HepG2 (cell line): ENCODE measurements at regions not wholly inside any gene's neighbourhood (a gene's known extent, or its start where the extent isn't known, plus 50 kb on each side); places are given as distances from the start of the nearest gene placed in this dataset.
A peak's percentile ranks its signal among the peaks of the same experiment; 100 is the strongest.

Experiments used
- ATAC-seq: fragments of 200-7000 bp; cut with Tn5 transposase; 3 replicates; pipeline ENCODE4 v1.9.1; 2020; ENCODE audit warnings: mild to moderate bottlenecking, moderate library complexity
- BruUV-seq: library from RNA; stranded (reverse); fragments of 400-500 nt; replicated peaks from 2 replicates; lab custom pipeline; 2021; lab: Mats Ljungman, UMichigan
- CTCF ChIA-PET: fragments of 300-600 bp; formaldehyde crosslinking; extraction: SDS; loops from one replicate; lab custom pipeline; 2021; ENCODE audit warnings: low total read pairs, inconsistent platforms, low intra/inter-chr PET ratio; lab: Yijun Ruan, JAX
- POLR2A ChIA-PET: fragments of 350-600 bp; sonication (Branson Sonifier 250); formaldehyde crosslinking; loops from one replicate; lab custom pipeline; 2020; ENCODE audit warnings: antibody characterized with exemption, inconsistent platforms; lab: Yijun Ruan, JAX
- DNase-seq: peaks from one replicate; pipeline ENCODE4 v3.0.0-alpha.2; 2015; ENCODE audit warnings: low spot score
- FAIRE-seq: peaks from 3 replicates; lab custom pipeline; 2011; peaks lifted over from hg19 to GRCh38; lab: Jason Lieb, UNC
- H2AFZ ChIP-seq: one replicate; pipeline ENCODE4 v1.6.1; 2011; ENCODE audit warnings: low read length, inconsistent platforms
- H3K27ac ChIP-seq: fragments of 300-600 bp; 3 replicates; pipeline ENCODE4 v1.8.0; 2011; ENCODE audit warnings: mixed run types, mild to moderate bottlenecking, mixed read lengths, low read length, inconsistent platforms; ENCODE audit not compliant: insufficient read depth; ENCODE audit errors: extremely low read length
- H3K27me3 ChIP-seq, 2 experiments: fragments of 200-600 bp in 1 of 2; 2 replicates in 1 of 2; 3 replicates in 1 of 2; pipeline versions ENCODE4 v1.6.0 to v1.8.0; 2011; ENCODE audit warnings: low read length in 2 of 2, mild to moderate bottlenecking in 2 of 2, moderate library complexity in 2 of 2, inconsistent platforms in 1 of 2; ENCODE audit not compliant: insufficient read depth in 2 of 2, control insufficient read depth in 1 of 2
- H3K36me3 ChIP-seq, 2 experiments: fragments of 200-600 bp in 1 of 2; replicated peaks in 1 of 2; 2 replicates in 1 of 2; 3 replicates in 1 of 2; pipeline versions ENCODE4 v1.5.1 to v1.8.0; 2011; ENCODE audit warnings: low read length in 2 of 2, inconsistent platforms in 1 of 2; ENCODE audit not compliant: insufficient read depth in 2 of 2, control insufficient read depth in 1 of 2
- H3K4me1 ChIP-seq: 2 replicates; pipeline ENCODE4 v1.5.1; 2012; ENCODE audit warnings: low read length, inconsistent platforms; ENCODE audit not compliant: insufficient read depth
- H3K4me2 ChIP-seq: 2 replicates; pipeline ENCODE4 v1.6.0; 2011; ENCODE audit warnings: low read depth, low read length, inconsistent platforms
- H3K4me3 ChIP-seq, 3 experiments: fragments of 200-600 bp in 1 of 3; sonication (generic), shearing (Covaris generic) in 1 of 3; replicated peaks in 1 of 3; 2 replicates each; pipeline ENCODE4 v1.5.1; 2011 to 2016; ENCODE audit warnings: low read length in 3 of 3, inconsistent platforms in 2 of 3, low read depth in 2 of 3, mild to moderate bottlenecking in 2 of 3, control low read depth in 1 of 3, mixed read lengths in 1 of 3; ENCODE audit not compliant: insufficient read depth in 1 of 3
- H3K79me2 ChIP-seq: one replicate; pipeline ENCODE4 v1.6.1; 2011; ENCODE audit warnings: low read length, inconsistent platforms; ENCODE audit not compliant: insufficient read depth
- H3K9ac ChIP-seq: 2 replicates; pipeline ENCODE4 v1.6.0; 2011; ENCODE audit warnings: mild to moderate bottlenecking, low read depth, low read length, inconsistent platforms; ENCODE audit not compliant: insufficient read depth
- H3K9me3 ChIP-seq: 2 replicates; pipeline ENCODE4 v1.5.1; 2012; ENCODE audit warnings: mild to moderate bottlenecking, low read length
- H4K20me1 ChIP-seq: 2 replicates; pipeline ENCODE4 v1.6.0; 2011; ENCODE audit warnings: inconsistent platforms, mild to moderate bottlenecking, low read length, moderate library complexity; ENCODE audit not compliant: insufficient read depth
- ARID4A ChIP-seq: sonication (generic); formaldehyde crosslinking; IDR thresholded peaks from 2 replicates; pipeline ENCODE4 v1.5.0; 2020; ENCODE audit warnings: mild to moderate bottlenecking, missing genetic modification reagents, borderline replicate concordance
- HCFC1 ChIP-seq: fragments of 150-350 bp; IDR thresholded peaks from 2 replicates; pipeline ENCODE4 v1.6.1; 2014; ENCODE audit warnings: low read depth, low read length
- JARID2 ChIP-seq: sonication (generic); formaldehyde crosslinking; IDR thresholded peaks from 2 replicates; pipeline ENCODE4 v1.8.1; 2023; ENCODE audit warnings: missing genetic modification reagents, inconsistent platforms; ENCODE audit not compliant: insufficient replicate concordance
- PBX3 ChIP-seq: sonication (generic); formaldehyde crosslinking; IDR thresholded peaks from 2 replicates; pipeline ENCODE4 v1.8.1; 2023; ENCODE audit warnings: missing genetic modification reagents, inconsistent platforms, borderline replicate concordance
- RBAK ChIP-seq: sonication (generic); formaldehyde crosslinking; IDR thresholded peaks from 2 replicates; pipeline ENCODE4 v1.5.1; 2020; ENCODE audit warnings: mild to moderate bottlenecking, missing genetic modification reagents
- THRA ChIP-seq: sonication (generic); formaldehyde crosslinking; IDR thresholded peaks from 2 replicates; pipeline ENCODE4 v1.4.0; 2020; ENCODE audit warnings: missing genetic modification reagents, borderline replicate concordance
- ZFP41 ChIP-seq: sonication (generic); formaldehyde crosslinking; IDR thresholded peaks from 2 replicates; pipeline ENCODE4 v1.4.0; 2020; ENCODE audit warnings: mild to moderate bottlenecking, missing genetic modification reagents, borderline replicate concordance
- ZKSCAN8 ChIP-seq: IDR thresholded peaks from 2 replicates; pipeline ENCODE4 v1.6.1; 2016; ENCODE audit warnings: borderline replicate concordance, missing genetic modification reagents, missing compliant biosample characterization
- ZNF136 ChIP-seq: sonication (generic); formaldehyde crosslinking; IDR thresholded peaks from 2 replicates; pipeline ENCODE4 v1.8.1; 2022; ENCODE audit warnings: low read depth, mild to moderate bottlenecking, moderate library complexity, missing genetic modification reagents
- ZNF672 ChIP-seq: sonication (generic); formaldehyde crosslinking; IDR thresholded peaks from 2 replicates; pipeline ENCODE4 v1.8.1; 2022; ENCODE audit warnings: missing genetic modification reagents
- ZNF790 ChIP-seq: sonication (generic); formaldehyde crosslinking; IDR thresholded peaks from 2 replicates; pipeline ENCODE4 v1.8.0; 2022; ENCODE audit warnings: missing genetic modification reagents, mild to moderate bottlenecking, borderline replicate concordance
- WGBS: methylation state at CpG from one replicate; pipeline ENCODE4 v1.1.6; 2017; ENCODE audit warnings: low lambda C conversion rate; 5-methylcytosine and 5-hydroxymethylcytosine counted together
- in situ Hi-C: cut with HindIII; loops from 2 replicates; pipeline ENCODE4 v1.10.0; 2017; ENCODE audit warnings: low pct_unique_long_range_greater_than_20kb; ENCODE audit not compliant: extremely low pct_ligation_motif_present
- intact Hi-C: fragments of 100-400 bp; cut with micrococcal nuclease; formaldehyde crosslinking; loops from one replicate; pipeline ENCODE4 v1.10.0; 2022; ENCODE audit not compliant: unreplicated experiment

- DNase-seq, result peak; percentile 9
- Histone ChIP-seq H3K9ac (no peak overlapping the region), H2AFZ (no peak overlapping the region), H3K9me3 (no peaks in the 10 kb centered on the region), H3K27ac (no peak overlapping the region)
- no peak for ATAC-seq
- no peak for TF ChIP-seq ZNF136 (CRISPR knock-in tag)
- no peak for TF ChIP-seq THRA
- TF ChIP-seq JARID2 (CRISPR knock-in tag), result no peak
- no peak for TF ChIP-seq ZFP41 (CRISPR knock-in tag)
- TF ChIP-seq ZNF672 (CRISPR knock-in tag), result no peak
- TF ChIP-seq RBAK, result no peak
- no peak for TF ChIP-seq PBX3 (CRISPR knock-in tag)
- no peak for TF ChIP-seq ZNF790 (CRISPR knock-in tag)
- no peak for TF ChIP-seq ARID4A (CRISPR knock-in tag)
- no peak for TF ChIP-seq ZKSCAN8 (CRISPR knock-in tag)
- TF ChIP-seq HCFC1, result no peak
- TF ChIP-seq, all 625 proteins: peak for 0
- FAIRE-seq, result peak; percentile 21
- Histone ChIP-seq H3K36me3 (no peaks in the 10 kb centered on the region), H4K20me1 (no peaks in the 10 kb centered on the region), H3K27me3 (peaks cover 0 to 6% of the 10 kb centered on the region in 2 experiments; a peak in 2 of 5 replicates), H3K4me2 (no peak overlapping the region), H3K4me3 (no peak overlapping the region), H3K79me2 (no peaks in the 10 kb centered on the region), H3K4me1 (no peaks in the 10 kb centered on the region)
- intact Hi-C loops, result no loop called here
- POLR2A ChIA-PET, result no interaction called here
- in situ Hi-C loops, result no loop called here
- CTCF ChIA-PET, result no interaction called here
- WGBS, result 2% methylated on average over 2 of the region's 2 CpGs
- no TSS peak for BruUV-seq
Measured at GRCh38 chr17:55660178-55660886, 62.3 kb downstream of the TMEM100 start.
